OCI-LY1 (cell line): ENCODE measurements at regions not wholly inside any gene's neighbourhood (a gene's known extent, or its start where the extent isn't known, plus 50 kb on each side); places are given as distances from the start of the nearest gene placed in this dataset.

Experiments
- H2AFZ ChIP-seq: fragments of 200-600 bp; sonication (generic), shearing (Covaris generic); 2 replicates; pipeline ENCODE4 v1.6.0; 2014; ENCODE audit warnings: antibody characterized with exemption, mild to moderate bottlenecking, low read length
- H3F3A ChIP-seq: fragments of 200-600 bp; sonication (generic), shearing (Covaris generic); 2 replicates; pipeline ENCODE4 v1.6.0; 2014; ENCODE audit warnings: mild to moderate bottlenecking, antibody characterized with exemption, low read length, moderate library complexity; ENCODE audit not compliant: insufficient read depth
- H3K27ac ChIP-seq: fragments of 200-600 bp; sonication (generic); 2 replicates; pipeline ENCODE4 v1.5.1; 2014; ENCODE audit warnings: low read length, mixed run types, mild to moderate bottlenecking, low read depth; ENCODE audit not compliant: poor library complexity, severe bottlenecking
- H3K27me3 ChIP-seq: fragments of 200-600 bp; sonication (generic); 2 replicates; pipeline ENCODE4 v1.6.0; 2014; ENCODE audit warnings: antibody characterized with exemption, mild to moderate bottlenecking, low read length, moderate library complexity; ENCODE audit not compliant: insufficient read depth
- H3K36me3 ChIP-seq: fragments of 200-600 bp; sonication (generic); 2 replicates; pipeline ENCODE4 v1.6.1; 2014; ENCODE audit warnings: mild to moderate bottlenecking, antibody characterized with exemption, low read length, moderate library complexity, mixed read lengths; ENCODE audit not compliant: insufficient read depth
- H3K4me1 ChIP-seq: fragments of 200-600 bp; sonication (generic); 2 replicates; pipeline ENCODE4 v1.5.1; 2014; ENCODE audit warnings: mild to moderate bottlenecking, low read length, moderate library complexity; ENCODE audit not compliant: insufficient read depth, severe bottlenecking
- H3K4me2 ChIP-seq: fragments of 200-600 bp; sonication (generic), shearing (Covaris generic); 2 replicates; pipeline ENCODE4 v1.6.1; 2014; ENCODE audit warnings: low read length
- H3K4me3 ChIP-seq: fragments of 200-600 bp; sonication (generic); 2 replicates; pipeline ENCODE4 v1.5.1; 2014; ENCODE audit warnings: low read length, low read depth, mild to moderate bottlenecking, mixed read lengths; ENCODE audit not compliant: poor library complexity, severe bottlenecking
- H3K79me2 ChIP-seq: fragments of 200-600 bp; shearing (Covaris generic); 2 replicates; pipeline ENCODE4 v1.6.1; 2016; ENCODE audit warnings: mixed run types, low read length, mixed read lengths; ENCODE audit not compliant: insufficient read depth
- H3K9ac ChIP-seq: fragments of 200-600 bp; sonication (generic), shearing (Covaris generic); 2 replicates; pipeline ENCODE4 v1.6.1; 2014; ENCODE audit warnings: mild to moderate bottlenecking, low read length, mixed read lengths
- H3K9me2 ChIP-seq: fragments of 200-600 bp; sonication (generic), shearing (Covaris generic); 2 replicates; pipeline ENCODE4 v1.6.1; 2014; ENCODE audit warnings: low read depth, mild to moderate bottlenecking, low read length, mixed read lengths
- H3K9me3 ChIP-seq: fragments of 200-600 bp; shearing (Covaris generic); 2 replicates; pipeline ENCODE4 v1.6.1; 2014; ENCODE audit warnings: low read length, mixed read lengths
- H4K20me1 ChIP-seq: fragments of 200-600 bp; sonication (generic), shearing (Covaris generic); 2 replicates; pipeline ENCODE4 v1.6.0; 2016; ENCODE audit warnings: mild to moderate bottlenecking, low read length; ENCODE audit not compliant: insufficient read depth
- EZH2 ChIP-seq: fragments of 200-600 bp; sonication (generic), shearing (Covaris generic); IDR thresholded peaks from 2 replicates; pipeline ENCODE4 v1.8.0; 2017; ENCODE audit warnings: borderline replicate concordance, mixed run types, mild to moderate bottlenecking, antibody characterized with exemption, low read length, moderate library complexity, mixed read lengths
- TF ChIP-seq, protein P1 (sequence below): fragments of 200-600 bp; sonication (generic), shearing (Covaris generic); IDR thresholded peaks from 2 replicates; pipeline ENCODE4 v1.5.1; 2017; ENCODE audit warnings: mild to moderate bottlenecking, antibody characterized with exemption, low read length, moderate library complexity, mixed read lengths

DNA sequence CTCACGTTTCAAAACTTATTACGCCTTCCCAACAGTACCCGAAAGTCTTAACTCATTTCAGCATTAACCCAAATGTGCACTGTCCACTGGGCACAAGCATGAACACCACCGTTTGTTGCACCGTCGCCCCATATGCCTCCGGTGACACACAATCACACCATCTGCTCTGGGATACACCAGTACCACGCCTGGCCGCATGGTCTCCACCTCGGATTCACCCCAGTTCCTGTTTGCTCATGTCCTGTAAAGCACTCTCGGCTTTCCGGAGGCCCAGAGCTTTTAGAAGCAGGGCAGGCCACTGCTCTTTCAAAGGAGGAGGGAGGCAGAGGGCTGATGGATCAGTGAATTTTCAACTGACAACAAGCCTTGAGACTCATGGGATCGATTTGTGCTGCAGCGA lies 1570.0 kb upstream of the DEFB115 start:
- TF ChIP-seq, protein P1, sequence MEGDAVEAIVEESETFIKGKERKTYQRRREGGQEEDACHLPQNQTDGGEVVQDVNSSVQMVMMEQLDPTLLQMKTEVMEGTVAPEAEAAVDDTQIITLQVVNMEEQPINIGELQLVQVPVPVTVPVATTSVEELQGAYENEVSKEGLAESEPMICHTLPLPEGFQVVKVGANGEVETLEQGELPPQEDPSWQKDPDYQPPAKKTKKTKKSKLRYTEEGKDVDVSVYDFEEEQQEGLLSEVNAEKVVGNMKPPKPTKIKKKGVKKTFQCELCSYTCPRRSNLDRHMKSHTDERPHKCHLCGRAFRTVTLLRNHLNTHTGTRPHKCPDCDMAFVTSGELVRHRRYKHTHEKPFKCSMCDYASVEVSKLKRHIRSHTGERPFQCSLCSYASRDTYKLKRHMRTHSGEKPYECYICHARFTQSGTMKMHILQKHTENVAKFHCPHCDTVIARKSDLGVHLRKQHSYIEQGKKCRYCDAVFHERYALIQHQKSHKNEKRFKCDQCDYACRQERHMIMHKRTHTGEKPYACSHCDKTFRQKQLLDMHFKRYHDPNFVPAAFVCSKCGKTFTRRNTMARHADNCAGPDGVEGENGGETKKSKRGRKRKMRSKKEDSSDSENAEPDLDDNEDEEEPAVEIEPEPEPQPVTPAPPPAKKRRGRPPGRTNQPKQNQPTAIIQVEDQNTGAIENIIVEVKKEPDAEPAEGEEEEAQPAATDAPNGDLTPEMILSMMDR: no peak
- TF ChIP-seq EZH2: no peak
- Histone ChIP-seq H3K9ac (no peak overlapping the region), H3K79me2 (no peaks in the 10 kb centered on the region), H3K27me3 (no peaks in the 10 kb centered on the region), H2AFZ (no peak overlapping the region), H3K4me1 (no peaks in the 10 kb centered on the region), H3K9me3 (no peaks in the 10 kb centered on the region), H3K36me3 (no peaks in the 10 kb centered on the region), H3K4me2 (no peak overlapping the region), H3F3A (no peaks in the 10 kb centered on the region), H3K4me3 (no peak overlapping the region), H4K20me1 (no peaks in the 10 kb centered on the region), H3K9me2 (no peaks in the 10 kb centered on the region), H3K27ac (no peak overlapping the region)

DNA sequence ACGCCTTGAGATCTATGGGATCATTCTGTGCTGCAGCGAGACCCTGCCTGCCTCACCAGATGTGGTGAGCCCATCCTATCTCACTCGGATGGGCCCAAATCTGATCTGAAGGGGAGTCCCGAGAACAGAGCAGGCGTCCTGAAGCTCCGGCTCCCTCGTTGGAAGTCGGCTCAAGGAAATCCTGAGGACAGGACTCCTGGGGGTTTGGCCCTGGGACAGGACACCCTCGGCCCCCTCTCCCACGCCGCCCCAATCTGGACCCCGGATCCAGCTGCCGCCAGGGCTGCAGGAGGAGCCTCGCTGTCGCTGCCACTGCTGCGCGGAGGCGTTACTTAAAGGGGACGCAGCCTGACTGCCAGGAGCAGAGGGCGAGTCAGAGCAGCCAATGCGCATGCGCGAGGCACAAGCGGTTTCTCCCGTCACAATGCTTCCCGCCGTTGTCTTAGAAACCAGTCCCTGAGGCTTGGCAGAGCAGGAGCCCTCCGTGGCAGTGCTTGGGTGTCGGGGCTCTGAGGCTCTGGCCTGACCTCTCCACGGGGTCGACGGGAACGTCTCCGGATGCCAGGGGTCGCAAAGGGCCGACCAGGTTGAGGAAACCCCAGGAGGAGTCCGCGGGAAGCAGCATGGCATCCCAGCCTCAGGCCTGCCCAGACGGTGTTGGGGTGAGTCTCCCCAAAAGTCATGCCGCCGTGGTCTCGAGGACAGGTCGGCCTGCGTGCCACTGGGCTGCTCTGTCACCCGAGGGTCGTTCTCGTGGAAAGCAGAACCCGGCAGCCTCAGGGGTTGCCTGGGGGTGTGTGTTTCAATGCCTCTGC lies 1567.8 kb upstream of the DEFB115 start:
- TF ChIP-seq, protein P1: no peak
- no peak overlapping the region for H3K4me2 ChIP-seq
- no peaks in the 10 kb centered on the region for H3K27me3 ChIP-seq
- no peaks in the 10 kb centered on the region for H3F3A ChIP-seq
- H2AFZ ChIP-seq: no peak overlapping the region
- H3K36me3 ChIP-seq: no peaks in the 10 kb centered on the region
- no peak overlapping the region for H3K4me3 ChIP-seq
- no peaks in the 10 kb centered on the region for H3K4me1 ChIP-seq
- H3K79me2 ChIP-seq: no peaks in the 10 kb centered on the region
- no peak overlapping the region for H3K27ac ChIP-seq
- no peaks in the 10 kb centered on the region for H3K9me2 ChIP-seq
- no peaks in the 10 kb centered on the region for H4K20me1 ChIP-seq
- no peaks in the 10 kb centered on the region for H3K9me3 ChIP-seq
- H3K9ac ChIP-seq: no peak overlapping the region

DNA sequence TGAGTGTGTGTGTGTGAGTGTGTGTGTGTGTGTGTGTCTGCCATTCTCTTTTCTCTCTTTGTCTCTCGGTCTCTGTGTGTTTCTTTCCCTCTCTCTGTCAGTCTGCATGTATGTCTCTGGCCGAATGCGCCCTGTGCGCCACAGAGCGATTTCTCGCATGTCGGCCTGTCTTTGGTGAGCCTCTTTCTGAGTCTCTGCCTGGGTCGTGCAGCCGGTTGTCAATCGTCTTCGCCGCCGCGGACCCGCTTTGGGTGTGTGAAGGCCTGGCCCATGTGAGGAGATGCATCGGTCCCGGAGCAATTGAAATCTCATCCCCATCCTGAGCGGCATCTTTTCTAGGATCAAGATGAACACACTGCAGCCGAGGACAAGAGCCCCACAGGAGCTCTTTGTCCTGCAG lies 1567.2 kb upstream of the DEFB115 start:
- Histone ChIP-seq H3K4me1 (no peaks in the 10 kb centered on the region), H3K79me2 (no peaks in the 10 kb centered on the region), H3K4me2 (no peak overlapping the region), H3K9me3 (no peaks in the 10 kb centered on the region), H3K36me3 (no peaks in the 10 kb centered on the region), H3K27me3 (no peaks in the 10 kb centered on the region), H3K27ac (no peak overlapping the region), H3F3A (no peaks in the 10 kb centered on the region), H3K9me2 (no peaks in the 10 kb centered on the region), H2AFZ (no peak overlapping the region), H4K20me1 (no peaks in the 10 kb centered on the region), H3K4me3 (no peak overlapping the region), H3K9ac (no peak overlapping the region)
- TF ChIP-seq, protein P1: no peak
- TF ChIP-seq EZH2: no peak
